Activated naive CD4-positive, alpha-beta T cell treated with anti-CD3 and anti-CD28 coated beads, Interleukin-2, amount 10 ng/mL, durations not matched to agents 7 days and 5 days (primary cell): ENCODE measurements at regions not wholly inside any gene's neighbourhood (a gene's known extent, or its start where the extent isn't known, plus 50 kb on each side); places are given as distances from the start of the nearest gene placed in this dataset.
"Not testable (repeated sequence)": the region's sequence is repeated elsewhere in the genome, so short reads cannot be mapped to it uniquely, and the experiment has no call there.

ENCODE experiments used
- CTCF ChIA-PET: fragments of 350-600 bp; sonication (Branson Sonifier 250); formaldehyde crosslinking; loops from one replicate; lab custom pipeline; 2021; ENCODE audit warnings: antibody characterized with exemption; lab: Charles Lee
- DNase-seq: peaks from one replicate; pipeline ENCODE4 v3.0.0-alpha.2; 2020
- H3K27ac Mint-ChIP-seq: one replicate; pipeline ENCODE4 v1.8.0; 2021; ENCODE audit warnings: mild to moderate bottlenecking, moderate library complexity, mixed read lengths
- H3K27me3 Mint-ChIP-seq: one replicate; pipeline ENCODE4 v1.8.0; 2021; ENCODE audit warnings: mild to moderate bottlenecking, mixed read lengths
- H3K36me3 Mint-ChIP-seq: one replicate; pipeline ENCODE4 v1.8.0; 2021; ENCODE audit warnings: mixed read lengths
- H3K4me1 Mint-ChIP-seq: one replicate; pipeline ENCODE4 v1.8.0; 2021; ENCODE audit warnings: mixed read lengths
- H3K4me3 Mint-ChIP-seq: one replicate; pipeline ENCODE4 v1.8.0; 2021; ENCODE audit warnings: mild to moderate bottlenecking, moderate library complexity, mixed read lengths
- H3K9me3 Mint-ChIP-seq: one replicate; pipeline ENCODE4 v1.8.0; 2021; ENCODE audit warnings: mixed read lengths

GRCh38 chr16:59655031-59655430, 920.9 kb upstream of the GOT2 start:
- no peak for DNase-seq
- no peak overlapping the region for H3K4me3 Mint-ChIP-seq
- H3K27ac Mint-ChIP-seq: no peak overlapping the region
- H3K9me3 Mint-ChIP-seq: peaks cover 4% of the 10 kb centered on the region
- CTCF ChIA-PET: no interaction called here
- no peaks in the 10 kb centered on the region for H3K36me3 Mint-ChIP-seq
- H3K4me1 Mint-ChIP-seq: no peaks in the 10 kb centered on the region
- H3K27me3 Mint-ChIP-seq: no peaks in the 10 kb centered on the region

GRCh38 chr16:59654455-59654854, 920.3 kb upstream of the GOT2 start:
- H3K27ac Mint-ChIP-seq: no peak overlapping the region
- H3K36me3 Mint-ChIP-seq: no peaks in the 10 kb centered on the region
- no peak for DNase-seq
- H3K27me3 Mint-ChIP-seq: no peaks in the 10 kb centered on the region
- CTCF ChIA-PET: no interaction called here
- H3K4me3 Mint-ChIP-seq: no peak overlapping the region
- H3K9me3 Mint-ChIP-seq: peaks cover 4% of the 10 kb centered on the region
- no peaks in the 10 kb centered on the region for H3K4me1 Mint-ChIP-seq

GRCh38 chr16:59651662-59652061, 917.5 kb upstream of the GOT2 start:
- Mint-ChIP-seq H3K27me3 (no peaks in the 10 kb centered on the region), H3K36me3 (no peaks in the 10 kb centered on the region), H3K9me3 (peaks cover 8% of the 10 kb centered on the region), H3K4me3 (no peak overlapping the region), H3K4me1 (no peaks in the 10 kb centered on the region), H3K27ac (no peak overlapping the region)
- CTCF ChIA-PET: no interaction called here
- DNase-seq: no peak

- Mint-ChIP-seq H3K4me3 (no peak overlapping the region), H3K27ac (no peak overlapping the region), H3K4me1 (no peaks in the 10 kb centered on the region), H3K9me3 (peaks cover 6% of the 10 kb centered on the region), H3K27me3 (no peaks in the 10 kb centered on the region), H3K36me3 (no peaks in the 10 kb centered on the region)
- DNase-seq: no peak
- CTCF ChIA-PET: no interaction called here
Measured at GRCh38 chr16:59645194-59645593, 911.1 kb upstream of the GOT2 start.

GRCh38 chr16:59635674-59636073, 901.6 kb upstream of the GOT2 start:
- Mint-ChIP-seq H3K4me3 (no peak overlapping the region), H3K4me1 (no peaks in the 10 kb centered on the region), H3K27ac (no peak overlapping the region), H3K27me3 (no peaks in the 10 kb centered on the region), H3K9me3 (no peaks in the 10 kb centered on the region), H3K36me3 (no peaks in the 10 kb centered on the region)
- DNase-seq: no peak
- CTCF ChIA-PET: no interaction called here

GRCh38 chr16:59634951-59635350, 900.8 kb upstream of the GOT2 start:
- CTCF ChIA-PET: no interaction called here
- Mint-ChIP-seq H3K27ac (no peak overlapping the region), H3K9me3 (no peaks in the 10 kb centered on the region), H3K27me3 (no peaks in the 10 kb centered on the region), H3K4me3 (no peak overlapping the region), H3K36me3 (no peaks in the 10 kb centered on the region), H3K4me1 (no peaks in the 10 kb centered on the region)
- DNase-seq: no peak

- Mint-ChIP-seq H3K4me1 (no peaks in the 10 kb centered on the region), H3K4me3 (no peak overlapping the region), H3K27ac (no peak overlapping the region), H3K9me3 (no peaks in the 10 kb centered on the region), H3K36me3 (no peaks in the 10 kb centered on the region), H3K27me3 (no peaks in the 10 kb centered on the region)
- DNase-seq: no peak
- CTCF ChIA-PET: no interaction called here
Measured at GRCh38 chr16:59634004-59634579, 900.0 kb upstream of the GOT2 start.

- Mint-ChIP-seq H3K36me3 (no peaks in the 10 kb centered on the region), H3K27me3 (no peaks in the 10 kb centered on the region), H3K27ac (no peak overlapping the region), H3K4me3 (no peak overlapping the region), H3K4me1 (no peaks in the 10 kb centered on the region), H3K9me3 (no peaks in the 10 kb centered on the region)
- no peak for DNase-seq
- CTCF ChIA-PET: no interaction called here
Measured at GRCh38 chr16:59632276-59632855, 898.2 kb upstream of the GOT2 start.

GRCh38 chr16:59624381-59624780, 890.3 kb upstream of the GOT2 start:
- H3K4me3 Mint-ChIP-seq, H3K4me1 Mint-ChIP-seq, H3K27me3 Mint-ChIP-seq, H3K27ac Mint-ChIP-seq, DNase-seq, H3K36me3 Mint-ChIP-seq, CTCF ChIA-PET, H3K9me3 Mint-ChIP-seq: not testable (repeated sequence)

- DNase-seq: no peak
- H3K4me3 Mint-ChIP-seq: no peak overlapping the region
- no peaks in the 10 kb centered on the region for H3K9me3 Mint-ChIP-seq
- no peaks in the 10 kb centered on the region for H3K36me3 Mint-ChIP-seq
- no peaks in the 10 kb centered on the region for H3K4me1 Mint-ChIP-seq
- CTCF ChIA-PET: no interaction called here
- no peaks in the 10 kb centered on the region for H3K27me3 Mint-ChIP-seq
- H3K27ac Mint-ChIP-seq: no peak overlapping the region
Measured at GRCh38 chr16:59614466-59615240, 880.5 kb upstream of the GOT2 start.

- H3K9me3 Mint-ChIP-seq, H3K27ac Mint-ChIP-seq, DNase-seq, H3K4me3 Mint-ChIP-seq, H3K27me3 Mint-ChIP-seq, CTCF ChIA-PET, H3K4me1 Mint-ChIP-seq, H3K36me3 Mint-ChIP-seq: not testable (repeated sequence)
Measured at GRCh38 chr16:59612910-59613620, 878.9 kb upstream of the GOT2 start.

GRCh38 chr16:59612094-59612493, 878.0 kb upstream of the GOT2 start:
- H3K27ac Mint-ChIP-seq: no peak overlapping the region
- CTCF ChIA-PET: no interaction called here
- no peaks in the 10 kb centered on the region for H3K36me3 Mint-ChIP-seq
- no peak overlapping the region for H3K4me3 Mint-ChIP-seq
- no peaks in the 10 kb centered on the region for H3K9me3 Mint-ChIP-seq
- DNase-seq: no peak
- no peaks in the 10 kb centered on the region for H3K27me3 Mint-ChIP-seq
- H3K4me1 Mint-ChIP-seq: no peaks in the 10 kb centered on the region

GRCh38 chr16:59611556-59611955, 877.4 kb upstream of the GOT2 start:
- Mint-ChIP-seq H3K4me1 (no peaks in the 10 kb centered on the region), H3K9me3 (no peaks in the 10 kb centered on the region), H3K27ac (no peak overlapping the region), H3K36me3 (no peaks in the 10 kb centered on the region), H3K27me3 (no peaks in the 10 kb centered on the region), H3K4me3 (no peak overlapping the region)
- DNase-seq: no peak
- CTCF ChIA-PET: no interaction called here

GRCh38 chr16:59605706-59606105, 871.6 kb upstream of the GOT2 start:
- Mint-ChIP-seq H3K27ac (no peak overlapping the region), H3K36me3 (no peaks in the 10 kb centered on the region), H3K4me3 (no peak overlapping the region), H3K9me3 (no peaks in the 10 kb centered on the region), H3K4me1 (no peaks in the 10 kb centered on the region), H3K27me3 (no peaks in the 10 kb centered on the region)
- no peak for DNase-seq
- CTCF ChIA-PET: no interaction called here

GRCh38 chr16:59604354-59604753, 870.2 kb upstream of the GOT2 start:
- no peak for DNase-seq
- no peaks in the 10 kb centered on the region for H3K36me3 Mint-ChIP-seq
- no peak overlapping the region for H3K4me3 Mint-ChIP-seq
- no peaks in the 10 kb centered on the region for H3K4me1 Mint-ChIP-seq
- H3K27me3 Mint-ChIP-seq: no peaks in the 10 kb centered on the region
- no peaks in the 10 kb centered on the region for H3K9me3 Mint-ChIP-seq
- CTCF ChIA-PET: no interaction called here
- H3K27ac Mint-ChIP-seq: no peak overlapping the region
